ENCODE measurements at regions not wholly inside any gene's neighbourhood (a gene's known extent, or its start where the extent isn't known, plus 50 kb on each side); places are given as distances from the start of the nearest gene placed in this dataset.

DNA sequence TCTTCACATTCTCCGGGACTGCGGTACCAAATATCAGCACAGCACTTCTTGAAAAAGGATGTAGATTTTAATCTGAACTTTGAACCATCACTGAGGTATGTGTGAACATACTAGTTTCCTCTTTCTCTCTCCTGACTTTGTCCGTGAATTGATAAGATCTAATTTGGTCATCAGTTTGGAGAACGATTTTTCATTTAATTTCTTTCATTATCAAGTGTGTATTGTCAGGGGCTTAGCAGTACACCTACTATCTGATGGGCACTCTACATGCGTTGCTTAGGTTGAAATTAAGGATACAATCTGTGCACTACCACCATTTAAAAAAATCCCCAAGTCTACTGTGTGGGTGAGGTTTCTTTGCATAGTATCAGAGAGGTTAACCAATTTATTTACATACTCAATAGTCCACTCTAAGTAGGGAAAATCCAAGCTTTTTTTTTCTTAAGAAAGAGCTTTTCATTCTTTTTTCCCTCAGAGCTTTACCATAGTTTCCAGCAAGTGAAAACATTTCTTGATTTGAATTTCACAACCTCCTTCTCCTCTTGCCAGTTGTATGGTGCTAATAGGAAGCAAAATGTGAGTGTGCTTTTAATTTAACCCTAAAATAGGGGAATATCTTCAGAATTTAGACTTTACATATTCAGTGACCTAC, 105.4 kb upstream of the ESR1 start:
- DNase-seq: no peak

- DNase-seq: no peak
Observed at GRCh38 chr6:151702851-151703658, 104.4 kb upstream of the ESR1 start.

DNA sequence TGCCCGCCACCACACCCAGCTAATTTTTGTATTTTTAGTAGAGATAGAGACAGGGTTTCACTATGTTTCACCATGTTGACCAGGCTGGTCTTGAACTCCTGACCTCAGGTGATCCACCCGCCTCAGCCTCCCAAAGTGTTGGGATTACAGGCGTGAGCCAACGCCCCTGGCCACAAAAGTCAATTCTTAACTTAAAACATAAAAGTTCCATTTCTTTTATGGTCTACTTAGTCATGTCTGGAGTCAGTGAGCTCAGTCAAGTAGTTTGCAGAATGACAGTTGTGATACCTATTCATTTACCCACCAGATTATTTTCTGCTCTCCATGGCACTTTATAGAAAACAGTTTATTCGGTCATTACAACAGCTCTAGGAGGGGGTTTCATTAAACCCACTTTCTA, 103.1 kb upstream of the ESR1 start:
- no peak for DNase-seq

- no peak for DNase-seq
Observed at GRCh38 chr6:151705993-151706733, 101.3 kb upstream of the ESR1 start.

DNA sequence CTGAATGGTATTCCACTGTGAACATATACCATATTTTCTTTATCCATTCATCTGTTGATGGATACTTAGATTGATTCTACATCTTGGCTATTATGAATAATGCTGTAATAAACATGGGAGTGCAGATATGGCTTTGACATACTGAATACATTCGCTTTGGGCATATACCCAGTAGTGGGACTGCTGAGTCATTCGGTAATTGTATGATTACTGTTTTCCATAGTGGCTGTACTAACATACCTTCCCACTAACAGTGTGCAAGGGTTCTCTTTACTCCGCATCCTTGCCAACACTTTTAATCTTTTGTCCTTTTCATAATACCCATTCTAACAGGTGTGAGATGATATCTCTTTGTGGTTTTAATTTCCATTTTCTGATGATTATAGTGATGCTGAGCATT, 98.2 kb upstream of the ESR1 start:
- no peak for DNase-seq

DNA sequence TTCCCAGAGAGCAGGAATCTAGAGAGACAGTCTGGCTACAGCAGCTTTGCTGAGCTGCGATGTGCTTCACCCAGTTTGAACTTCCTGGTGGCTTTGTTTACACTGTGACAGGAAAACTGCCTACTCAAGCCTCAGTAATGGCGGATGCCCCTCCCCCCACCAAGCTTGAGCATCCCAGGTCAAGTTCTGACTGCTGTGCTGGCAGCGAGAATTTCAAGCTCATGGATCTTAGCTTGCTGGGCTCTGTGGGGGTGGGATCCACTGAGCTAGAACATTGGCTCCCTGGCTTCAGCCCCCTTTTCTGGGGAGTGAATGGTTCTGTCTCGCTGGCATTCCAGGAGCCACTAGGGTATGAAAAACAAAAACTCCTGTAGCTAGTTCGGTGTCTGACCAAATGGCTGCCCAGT, 91.0 kb upstream of the ESR1 start:
- DNase-seq: no peak

DNA sequence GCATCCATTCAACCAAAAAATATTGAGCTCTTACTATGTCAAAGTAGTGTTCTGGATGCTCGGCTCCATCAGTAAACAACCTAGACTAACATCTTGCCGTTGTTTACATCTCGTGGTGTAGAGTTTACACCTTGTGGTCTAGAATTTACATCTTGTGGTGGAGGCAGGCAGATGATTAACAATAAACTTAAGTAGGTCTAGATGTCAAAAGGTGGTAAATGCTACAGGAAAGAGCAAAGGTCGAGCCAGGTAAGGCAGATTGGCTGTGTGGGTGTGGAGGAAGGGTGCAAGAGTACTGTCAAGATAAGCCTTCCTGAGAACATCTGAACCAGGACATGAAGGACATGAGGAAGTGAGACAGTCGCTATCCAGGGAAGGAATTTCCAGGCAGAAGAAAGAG, 88.4 kb upstream of the ESR1 start:
- no peak for DNase-seq

- DNase-seq: no peak
Observed at GRCh38 chr6:151721146-151721545, 86.3 kb upstream of the ESR1 start.

- DNase-seq: no peak
Observed at GRCh38 chr6:151721671-151722070, 85.8 kb upstream of the ESR1 start.

DNA sequence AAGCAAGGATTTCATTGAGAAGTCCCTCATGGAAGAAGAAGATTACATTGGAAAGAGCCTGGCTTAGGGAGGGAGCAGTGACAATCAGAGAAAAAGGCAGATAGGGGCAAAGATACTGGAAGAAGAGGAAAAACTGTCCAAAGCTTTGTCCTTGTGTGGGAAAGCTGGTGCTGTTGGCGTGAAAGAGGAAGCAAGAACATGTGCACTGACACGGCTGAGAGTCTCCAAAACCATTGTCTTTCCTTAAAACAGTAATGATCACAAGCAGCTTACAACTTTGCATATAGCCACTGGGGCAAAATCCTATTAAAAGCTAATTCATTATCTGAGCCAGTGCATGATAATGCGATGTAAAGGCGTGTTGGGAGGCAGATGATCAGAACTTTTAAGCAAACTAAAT, 85.1 kb upstream of the ESR1 start:
- DNase-seq: no peak

DNA sequence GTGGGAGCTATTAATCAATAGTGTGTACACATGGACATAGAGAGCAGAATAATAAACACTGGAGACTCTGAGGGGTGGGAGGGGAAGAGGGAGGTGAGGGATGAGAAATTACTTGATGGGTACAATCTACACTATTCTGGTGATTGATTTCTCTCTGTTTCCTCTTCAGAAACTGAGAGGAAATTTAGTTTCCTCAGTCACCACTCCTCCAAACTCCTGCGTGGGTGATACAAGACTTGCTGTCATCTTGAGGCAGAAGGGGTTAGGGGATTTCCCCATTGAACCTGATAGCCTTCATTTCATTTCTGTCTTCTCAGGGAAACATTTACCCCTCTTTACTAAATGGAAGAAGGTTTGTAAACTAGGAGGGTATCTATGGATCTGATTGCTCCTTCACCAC, 84.3 kb upstream of the ESR1 start:
- DNase-seq: peak in 1 of 2 donors; percentile 10

- DNase-seq: no peak
Observed at GRCh38 chr6:151729829-151730495, 77.5 kb upstream of the ESR1 start.

DNA sequence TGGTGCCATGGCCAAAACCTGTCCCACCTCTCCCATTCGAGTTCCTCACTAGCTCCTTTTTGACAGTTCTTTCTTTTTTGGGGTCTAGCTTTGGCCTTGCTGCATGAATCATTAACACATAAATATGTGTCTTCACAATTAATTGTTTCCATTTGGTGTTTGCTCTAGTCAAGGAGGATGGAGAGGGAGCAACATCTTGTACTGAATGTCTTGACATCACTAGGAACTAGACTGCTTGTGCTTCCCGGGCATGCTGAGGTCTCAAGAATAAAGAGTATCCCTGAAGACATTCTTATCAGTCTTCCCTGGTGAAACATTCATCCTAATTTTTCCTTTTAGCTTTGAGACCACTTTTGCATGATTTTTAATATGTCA, 77.0 kb upstream of the ESR1 start:
- no peak for DNase-seq

DNA sequence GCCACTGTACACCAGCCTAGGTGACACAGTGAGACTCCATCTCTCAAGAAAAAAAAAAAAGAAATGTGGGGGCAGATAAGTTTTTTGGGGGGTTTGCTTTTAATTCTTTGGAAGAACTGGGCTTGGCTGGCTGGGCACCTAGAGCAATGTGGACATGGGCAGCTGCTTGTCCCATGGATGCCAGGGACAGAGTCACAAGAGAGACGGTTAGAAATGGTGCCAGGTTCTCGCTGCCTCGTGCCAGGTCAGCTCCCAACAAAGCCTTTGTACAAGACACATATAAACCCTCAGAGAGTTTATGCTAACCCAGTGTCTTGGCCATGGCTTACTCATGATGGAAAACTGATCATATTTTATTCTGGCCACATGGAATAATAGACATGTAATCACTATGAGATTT, 76.2 kb upstream of the ESR1 start:
- no peak for DNase-seq

DNA sequence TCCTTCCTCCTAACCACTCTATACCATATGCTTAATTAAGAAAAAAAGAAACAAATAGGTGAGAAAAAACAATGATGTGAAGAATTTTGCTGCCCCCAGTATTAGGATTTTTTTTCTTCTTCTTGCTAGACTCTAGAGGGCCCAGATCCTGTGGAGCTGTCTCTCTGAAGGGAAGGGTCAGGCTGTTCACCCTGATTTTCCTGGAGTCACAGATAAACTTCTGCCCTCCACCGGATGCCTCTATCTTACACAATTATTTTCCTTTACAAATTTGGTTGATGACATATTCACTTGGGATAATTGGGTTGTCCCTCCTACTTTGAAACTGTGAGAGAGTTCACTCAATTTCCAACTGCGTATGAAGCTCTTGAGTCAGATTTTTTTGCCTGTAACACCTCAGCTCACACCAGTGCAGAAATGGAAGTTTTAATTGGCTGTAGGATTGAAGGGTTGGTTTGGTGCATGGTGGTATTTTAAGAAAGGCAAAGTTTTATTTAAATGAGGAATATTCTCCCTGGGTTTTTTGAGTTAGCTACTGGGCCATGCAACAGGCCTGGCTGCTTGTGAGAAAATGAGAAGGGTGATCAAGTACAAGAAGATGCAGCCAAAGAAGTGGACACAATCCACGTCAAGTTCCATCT, 73.7 kb upstream of the ESR1 start:
- no peak for DNase-seq

DNA sequence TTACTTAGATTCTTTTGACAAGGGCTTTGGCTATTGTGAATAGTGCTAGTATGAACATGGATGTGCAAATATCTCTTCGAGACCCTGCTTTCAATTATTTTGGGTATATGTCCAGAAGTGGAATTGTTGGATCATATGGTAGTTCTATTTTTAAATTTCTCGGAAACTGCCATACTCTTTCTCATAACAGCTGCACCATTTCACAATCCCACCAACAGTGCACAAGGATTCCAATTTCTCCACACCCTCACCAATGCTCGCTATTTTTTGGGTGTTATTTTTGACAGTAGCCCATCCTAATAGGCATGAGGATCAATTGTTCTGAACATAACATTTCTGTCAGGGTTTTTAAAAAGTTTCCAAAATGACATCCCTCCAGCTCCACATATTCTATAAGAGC, 69.2 kb upstream of the ESR1 start:
- no peak for DNase-seq

- no peak for DNase-seq
Observed at GRCh38 chr6:151738960-151739359, 68.5 kb upstream of the ESR1 start.

- DNase-seq: no peak
Observed at GRCh38 chr6:151740820-151741219, 66.7 kb upstream of the ESR1 start.

DNA sequence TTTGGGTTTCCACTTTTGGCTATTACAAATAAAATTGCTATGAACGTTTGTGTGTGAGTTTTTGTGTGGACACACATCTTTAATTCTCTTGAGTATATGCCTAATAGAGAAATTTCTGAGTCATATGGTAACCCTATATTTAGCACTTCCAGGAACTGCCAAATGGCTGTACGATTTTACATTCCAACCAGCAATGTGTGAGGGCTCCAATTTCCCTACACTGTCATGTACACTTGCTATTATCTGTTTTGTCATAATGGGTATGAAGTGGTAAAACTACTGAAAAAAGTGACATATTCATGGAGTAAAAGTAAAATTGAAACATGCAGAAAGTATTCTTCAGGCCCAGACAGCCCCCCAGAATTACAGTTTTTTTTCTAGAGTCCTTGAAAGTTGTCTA, 59.6 kb upstream of the ESR1 start:
- DNase-seq: no peak

DNA sequence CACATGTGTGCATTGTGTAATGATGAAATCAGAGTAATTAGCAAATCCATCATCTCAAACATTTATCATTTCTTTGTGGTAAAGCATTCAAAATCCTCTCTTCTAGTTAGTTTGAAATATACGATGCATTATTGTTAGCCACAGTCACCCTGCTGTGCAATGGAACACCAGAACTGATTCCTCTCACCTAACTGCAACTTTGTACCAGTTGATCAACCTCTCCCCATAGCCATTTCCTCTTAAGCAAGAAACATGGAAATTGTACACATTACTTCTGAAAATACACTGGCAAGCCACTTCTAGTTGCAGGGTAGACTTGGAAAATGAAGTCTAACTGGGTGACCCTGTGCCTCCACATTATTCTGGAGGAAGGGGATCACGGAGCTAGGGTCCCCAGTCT, 58.1 kb upstream of the ESR1 start:
- DNase-seq: no peak

DNA sequence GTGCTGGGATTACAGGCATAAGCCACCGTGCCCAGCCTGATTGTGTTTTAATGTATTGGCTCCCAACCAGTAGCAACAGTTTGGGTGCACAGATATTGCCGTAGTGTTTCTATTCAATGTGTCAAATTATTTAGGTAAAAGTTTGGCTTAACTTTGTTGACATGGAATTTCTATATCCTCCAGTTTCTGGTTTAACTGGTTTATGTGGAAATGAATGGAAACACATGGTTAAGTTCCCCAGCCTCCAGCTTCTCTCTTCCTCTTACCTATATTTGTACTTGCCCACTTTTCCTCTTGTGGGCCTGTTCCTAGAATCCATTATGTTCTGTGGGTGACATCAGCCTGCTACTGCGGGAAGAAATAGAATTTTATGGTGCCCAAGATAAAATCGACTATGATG, 53.9 kb upstream of the ESR1 start:
- no peak for DNase-seq

- no peak for DNase-seq
Observed at GRCh38 chr6:151757506-151757955, 50.0 kb upstream of the ESR1 start.
